ENCODE measurements at regions not wholly inside any gene's neighbourhood (a gene's known extent, or its start where the extent isn't known, plus 50 kb on each side); places are given as distances from the start of the nearest gene placed in this dataset.
A peak's percentile ranks its signal among the peaks of the same experiment; 100 is the strongest.

GRCh38 chr7:131105799-131106680 is 221.6 kb upstream of the MKLN1 start:
- peak; percentile 74 for DNase-seq (ENCODE audit: low read depth)

- peak; percentile 67 for DNase-seq (ENCODE audit: low read depth)
Measured at GRCh38 chr7:131106681-131107336, 220.9 kb upstream of the MKLN1 start.

GRCh38 chr7:131107337-131108211 is 220.1 kb upstream of the MKLN1 start:
- DNase-seq (ENCODE audit: low read depth) = peak; percentile 89

- DNase-seq (ENCODE audit: low read depth) = peak; percentile 65
Measured at GRCh38 chr7:131108212-131108940, 219.3 kb upstream of the MKLN1 start.

- DNase-seq (ENCODE audit: low read depth) = peak; percentile 58
Measured at GRCh38 chr7:131109011-131109758, 218.5 kb upstream of the MKLN1 start.

- DNase-seq (ENCODE audit: low read depth) = peak; percentile 87
Measured at GRCh38 chr7:131109759-131110296, 217.8 kb upstream of the MKLN1 start.

- DNase-seq (ENCODE audit: low read depth) = peak; percentile 60
Measured at GRCh38 chr7:131110297-131111080, 217.2 kb upstream of the MKLN1 start.

GRCh38 chr7:131111081-131111576 is 216.5 kb upstream of the MKLN1 start:
- DNase-seq (ENCODE audit: low read depth) = peak; percentile 63

GRCh38 chr7:131111792-131112191 is 215.9 kb upstream of the MKLN1 start:
- DNase-seq (ENCODE audit: low read depth) = no peak

GRCh38 chr7:131112431-131112830 is 215.2 kb upstream of the MKLN1 start:
- DNase-seq (ENCODE audit: low read depth) = no peak

GRCh38 chr7:131115340-131115739 is 212.3 kb upstream of the MKLN1 start:
- no peak for DNase-seq (ENCODE audit: low read depth)

GRCh38 chr7:131117439-131117838 is 210.2 kb upstream of the MKLN1 start:
- DNase-seq (ENCODE audit: low read depth) = no peak

- DNase-seq (ENCODE audit: low read depth) = no peak
Measured at GRCh38 chr7:131119381-131119780, 208.3 kb upstream of the MKLN1 start.

- DNase-seq (ENCODE audit: low read depth) = no peak
Measured at GRCh38 chr7:131122394-131122793, 205.3 kb upstream of the MKLN1 start.

- DNase-seq (ENCODE audit: low read depth) = no peak
Measured at GRCh38 chr7:131124001-131124629, 203.6 kb upstream of the MKLN1 start.

GRCh38 chr7:131124867-131125266 is 202.8 kb upstream of the MKLN1 start:
- no peak for DNase-seq (ENCODE audit: low read depth)

- no peak for DNase-seq (ENCODE audit: low read depth)
Measured at GRCh38 chr7:131130324-131130723, 197.4 kb upstream of the MKLN1 start.

GRCh38 chr7:131131012-131131745 is 196.5 kb upstream of the MKLN1 start:
- no peak for DNase-seq (ENCODE audit: low read depth)

Data from M059J (cell line).